Mucosa of descending colon (tissue), 3 donors: ENCODE measurements at regions not wholly inside any gene's neighbourhood (a gene's known extent, or its start where the extent isn't known, plus 50 kb on each side); places are given as distances from the start of the nearest gene placed in this dataset.

Experiments used
- ATAC-seq: fragments of 200-7000 bp; cut with Tn5 transposase; one replicate; pipeline ENCODE4 v1.9.1; 2020; ENCODE audit warnings: mild to moderate bottlenecking, moderate library complexity
- DNase-seq, 3 donors: peaks; one replicate each; pipeline ENCODE4 v3.0.0-alpha.2; 2020
- H3K36me3 ChIP-seq: fragments of 200-600 bp; one replicate; pipeline ENCODE4 v1.8.0; 2021; ENCODE audit warnings: low read depth, mild to moderate bottlenecking
- H3K4me1 ChIP-seq: fragments of 200-600 bp; one replicate; pipeline ENCODE4 v1.8.0; 2021; ENCODE audit warnings: low read depth, mild to moderate bottlenecking
- H3K4me3 ChIP-seq: fragments of 200-600 bp; one replicate; pipeline ENCODE4 v1.8.0; 2021; ENCODE audit warnings: mild to moderate bottlenecking
- H3K9me3 ChIP-seq: fragments of 200-600 bp; one replicate; pipeline ENCODE4 v1.8.0; 2021; ENCODE audit warnings: mild to moderate bottlenecking
- intact Hi-C, 2 donors: fragments of 100-400 bp; cut with DNase I in 1 of 2; cut with micrococcal nuclease in 1 of 2; formaldehyde crosslinking; loops; one replicate each; pipeline versions ENCODE4 v1.11.0 to v1.11.1; 2022; cut with DNase I, micrococcal nuclease
- TF ChIP-seq, protein P1 (sequence below): fragments of 200-600 bp; IDR thresholded peaks from one replicate; pipeline ENCODE4 v1.8.0; 2022; ENCODE audit warnings: antibody characterized with exemption, mild to moderate bottlenecking
- donor health status: DM: no; HTN: no; CAD: no; lungs with moderate emphysema.
- donor health status: DM: no; HTN: no; CAD: no.
- donor health status: DM: no; HTN: yes; CAD: no.

DNA sequence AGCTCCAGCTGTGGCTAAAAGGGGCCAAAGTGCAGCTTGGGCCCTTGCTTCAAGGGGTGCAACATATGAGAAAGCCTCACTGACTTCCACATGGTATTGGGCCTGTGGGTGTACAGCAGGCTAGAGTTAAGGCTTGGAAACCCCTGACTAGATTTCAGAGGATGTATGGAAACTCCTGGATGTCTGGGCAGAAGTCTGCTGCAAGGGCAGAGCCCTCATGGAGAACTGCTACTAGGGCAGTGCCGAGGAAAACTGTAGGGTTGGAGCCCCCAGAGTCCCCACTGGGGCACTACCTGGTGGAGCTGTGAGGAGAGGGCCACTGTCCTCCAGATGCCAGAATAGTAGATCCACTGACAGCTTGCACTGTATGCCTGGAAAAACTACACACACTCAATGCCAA lies 69.5 kb downstream of the XCL2 start:
- intact Hi-C loops = no loop called here
- H3K4me1 ChIP-seq = no peaks in the 10 kb centered on the region
- no peak overlapping the region for H3K4me3 ChIP-seq
- no peaks in the 10 kb centered on the region for H3K36me3 ChIP-seq
- no peak for DNase-seq
- ATAC-seq = no peak
- peaks cover 8% of the 10 kb centered on the region for H3K9me3 ChIP-seq
- TF ChIP-seq, protein P1, sequence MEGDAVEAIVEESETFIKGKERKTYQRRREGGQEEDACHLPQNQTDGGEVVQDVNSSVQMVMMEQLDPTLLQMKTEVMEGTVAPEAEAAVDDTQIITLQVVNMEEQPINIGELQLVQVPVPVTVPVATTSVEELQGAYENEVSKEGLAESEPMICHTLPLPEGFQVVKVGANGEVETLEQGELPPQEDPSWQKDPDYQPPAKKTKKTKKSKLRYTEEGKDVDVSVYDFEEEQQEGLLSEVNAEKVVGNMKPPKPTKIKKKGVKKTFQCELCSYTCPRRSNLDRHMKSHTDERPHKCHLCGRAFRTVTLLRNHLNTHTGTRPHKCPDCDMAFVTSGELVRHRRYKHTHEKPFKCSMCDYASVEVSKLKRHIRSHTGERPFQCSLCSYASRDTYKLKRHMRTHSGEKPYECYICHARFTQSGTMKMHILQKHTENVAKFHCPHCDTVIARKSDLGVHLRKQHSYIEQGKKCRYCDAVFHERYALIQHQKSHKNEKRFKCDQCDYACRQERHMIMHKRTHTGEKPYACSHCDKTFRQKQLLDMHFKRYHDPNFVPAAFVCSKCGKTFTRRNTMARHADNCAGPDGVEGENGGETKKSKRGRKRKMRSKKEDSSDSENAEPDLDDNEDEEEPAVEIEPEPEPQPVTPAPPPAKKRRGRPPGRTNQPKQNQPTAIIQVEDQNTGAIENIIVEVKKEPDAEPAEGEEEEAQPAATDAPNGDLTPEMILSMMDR = no peak

GRCh38 chr1:168473126-168473525 lies 70.7 kb downstream of the XCL2 start:
- DNase-seq (no peak), ATAC-seq (no peak)
- H3K4me1 ChIP-seq = peaks cover 6% of the 10 kb centered on the region
- TF ChIP-seq, protein P1 = no peak
- peaks cover 8% of the 10 kb centered on the region for H3K9me3 ChIP-seq
- intact Hi-C loops = no loop called here
- no peak overlapping the region for H3K4me3 ChIP-seq
- no peaks in the 10 kb centered on the region for H3K36me3 ChIP-seq

- no peak for ATAC-seq
Observed at GRCh38 chr1:168472223-168472622, 71.6 kb downstream of the XCL2 start.

DNA sequence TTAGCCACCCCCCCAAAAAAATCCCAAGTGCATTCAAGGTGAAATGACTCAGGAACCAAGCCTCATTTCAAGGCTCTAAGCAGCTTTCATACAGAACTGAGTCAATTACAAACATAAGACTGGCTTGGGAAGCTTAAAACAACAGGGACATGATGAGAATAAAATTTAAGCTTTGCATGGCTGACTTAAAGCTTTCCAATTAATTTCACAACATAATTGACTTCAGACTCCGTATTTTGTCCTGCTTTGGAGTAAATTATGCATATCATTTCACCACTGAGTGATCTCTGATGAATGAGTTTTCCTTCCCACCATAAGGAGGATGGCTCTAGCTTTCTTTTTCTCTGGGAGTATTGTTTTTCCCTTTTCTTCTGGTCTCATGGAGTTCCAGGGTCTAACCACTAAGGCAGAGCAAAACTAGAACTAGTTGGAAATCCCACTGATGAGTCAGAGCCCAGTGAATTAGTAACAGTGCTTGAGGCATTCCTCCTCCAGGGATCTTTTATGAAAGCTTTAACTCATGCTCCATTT lies 72.8 kb downstream of the XCL2 start:
- H3K36me3 ChIP-seq = no peaks in the 10 kb centered on the region
- TF ChIP-seq, protein P1 = no peak

More at GRCh38 chr1:168472223-168472622, 71.6 kb downstream of the XCL2 start:
- intact Hi-C loops = no loop called here
- Histone ChIP-seq H3K4me3 (no peak overlapping the region), H3K4me1 (peaks cover 12% of the 10 kb centered on the region), H3K9me3 (peaks cover 8% of the 10 kb centered on the region), H3K36me3 (no peaks in the 10 kb centered on the region)
- DNase-seq = no peak
- TF ChIP-seq, protein P1 = no peak

GRCh38 chr1:168469690-168470089 lies 74.1 kb downstream of the XCL2 start:
- Histone ChIP-seq H3K4me1 (peaks cover 12% of the 10 kb centered on the region), H3K4me3 (no peak overlapping the region), H3K36me3 (no peaks in the 10 kb centered on the region), H3K9me3 (peaks cover 6% of the 10 kb centered on the region)
- intact Hi-C loops = no loop called here
- DNase-seq = peak; percentile 52 to 73 (median 61)
- ATAC-seq = peak; percentile 84
- TF ChIP-seq, protein P1 = no peak

More for the DNA sequence above, 72.8 kb downstream of the XCL2 start:
- Histone ChIP-seq H3K9me3 (peaks cover 8% of the 10 kb centered on the region), H3K4me1 (peaks cover 12% of the 10 kb centered on the region), H3K4me3 (no peak overlapping the region)
- intact Hi-C loops = no loop called here
- ATAC-seq (no peak), DNase-seq (no peak)

DNA sequence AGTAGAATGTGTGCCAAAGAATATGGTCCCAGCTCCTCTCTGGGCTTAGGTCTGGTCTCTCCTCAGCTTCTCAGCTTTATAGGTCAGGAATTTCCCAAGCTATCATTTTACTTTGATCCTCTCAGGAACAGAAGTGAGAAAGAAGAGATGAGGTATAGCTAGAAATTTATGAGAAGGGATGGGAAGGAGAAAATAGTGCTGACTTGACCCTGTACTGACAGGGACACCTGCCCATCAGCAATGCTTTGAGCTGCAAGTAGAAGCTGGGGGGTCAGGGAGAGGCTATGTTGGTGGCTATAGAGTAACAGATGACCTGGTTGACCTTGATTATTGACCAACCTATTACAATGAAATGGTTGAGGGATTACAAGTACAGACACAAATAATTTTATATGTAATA lies 75.0 kb downstream of the XCL2 start:
- peaks cover 12% of the 10 kb centered on the region for H3K4me1 ChIP-seq
- TF ChIP-seq, protein P1 = no peak
- intact Hi-C loops = no loop called here
- no peaks in the 10 kb centered on the region for H3K36me3 ChIP-seq
- no peak for ATAC-seq
- no peak for DNase-seq
- H3K4me3 ChIP-seq = no peak overlapping the region
- no peaks in the 10 kb centered on the region for H3K9me3 ChIP-seq
